ENCODE measurements at regions not wholly inside any gene's neighbourhood (a gene's known extent, or its start where the extent isn't known, plus 50 kb on each side); places are given as distances from the start of the nearest gene placed in this dataset.
A peak's percentile ranks its signal among the peaks of the same experiment; 100 is the strongest.

GRCh38 chr5:107248066-107248695 is 422.6 kb downstream of the EFNA5 start:
- peak; percentile 32 for TF ChIP-seq CTCF (IDR thresholded peaks at IDR 0.05; ENCODE audit: control extremely low read depth, extremely low read depth)
- Histone ChIP-seq H3K9ac (ENCODE audit: insufficient read depth in 1 of 2, low read length in 2 of 2) (no peak overlapping the region), H3K4me3 (no peak overlapping the region), H3K27ac (ENCODE audit: low read depth in 1 of 2, low read length in 1 of 2) (no peak overlapping the region), H3K27me3 (ENCODE audit: control insufficient read depth in 3 of 3, insufficient read depth in 3 of 3, low read length in 2 of 3) (no peaks in the 10 kb centered on the region), H3K36me3 (ENCODE audit: control insufficient read depth in 4 of 4, insufficient read depth in 4 of 4, low read length in 4 of 4) (no peaks in the 10 kb centered on the region), H3K4me1 (ENCODE audit: control insufficient read depth in 5 of 5, insufficient read depth in 5 of 5, low read length in 5 of 5) (peaks cover 0 to 5% (median 3%) of the 10 kb centered on the region in 5 donors), H3K9me3 (ENCODE audit: control insufficient read depth in 4 of 4, insufficient read depth in 3 of 4, low read length in 3 of 4) (no peaks in the 10 kb centered on the region)
- peak in 2 of 3 donors; percentile 22 to 44 for DNase-seq
- WGBS, 2 donors: 51 to 55% methylated on average over 10 of the region's 10 CpGs
- peak; percentile 69 for ATAC-seq (ENCODE audit: insufficient read depth, low FRiP score)

- ATAC-seq (ENCODE audit: insufficient read depth, low FRiP score): no peak
- H3K27me3 ChIP-seq (ENCODE audit: control insufficient read depth in 3 of 3, insufficient read depth in 3 of 3, low read length in 2 of 3): no peaks in the 10 kb centered on the region
- no peak for TF ChIP-seq CTCF (IDR thresholded peaks at IDR 0.05; ENCODE audit: control extremely low read depth, extremely low read depth)
- no peaks in the 10 kb centered on the region for H3K9me3 ChIP-seq (ENCODE audit: control insufficient read depth in 4 of 4, insufficient read depth in 3 of 4, low read length in 3 of 4)
- no peak overlapping the region for H3K27ac ChIP-seq (ENCODE audit: low read depth in 1 of 2, low read length in 1 of 2)
- no peaks in the 10 kb centered on the region for H3K36me3 ChIP-seq (ENCODE audit: control insufficient read depth in 4 of 4, insufficient read depth in 4 of 4, low read length in 4 of 4)
- no peak for DNase-seq
- H3K4me3 ChIP-seq: no peak overlapping the region
- 92% methylated on average over 2 of the region's 2 CpGs for WGBS, 2 donors
- H3K4me1 ChIP-seq (ENCODE audit: control insufficient read depth in 5 of 5, insufficient read depth in 5 of 5, low read length in 5 of 5): peaks cover 0 to 5% (median 3%) of the 10 kb centered on the region in 5 donors
- H3K9ac ChIP-seq (ENCODE audit: insufficient read depth in 1 of 2, low read length in 2 of 2): no peak overlapping the region
Observed at GRCh38 chr5:107247427-107247826, 423.3 kb downstream of the EFNA5 start.

- no peaks in the 10 kb centered on the region for H3K9me3 ChIP-seq (ENCODE audit: control insufficient read depth in 4 of 4, insufficient read depth in 3 of 4, low read length in 3 of 4)
- TF ChIP-seq CTCF (IDR thresholded peaks at IDR 0.05; ENCODE audit: control extremely low read depth, extremely low read depth): no peak
- H3K4me1 ChIP-seq (ENCODE audit: control insufficient read depth in 5 of 5, insufficient read depth in 5 of 5, low read length in 5 of 5): no peaks in the 10 kb centered on the region
- no peak overlapping the region for H3K27ac ChIP-seq (ENCODE audit: low read depth in 1 of 2, low read length in 1 of 2)
- H3K4me3 ChIP-seq: no peak overlapping the region
- DNase-seq (no peak), ATAC-seq (ENCODE audit: insufficient read depth, low FRiP score) (no peak)
- no peaks in the 10 kb centered on the region for H3K36me3 ChIP-seq (ENCODE audit: control insufficient read depth in 4 of 4, insufficient read depth in 4 of 4, low read length in 4 of 4)
- no peaks in the 10 kb centered on the region for H3K27me3 ChIP-seq (ENCODE audit: control insufficient read depth in 3 of 3, insufficient read depth in 3 of 3, low read length in 2 of 3)
- no peak overlapping the region for H3K9ac ChIP-seq (ENCODE audit: insufficient read depth in 1 of 2, low read length in 2 of 2)
- WGBS, 2 donors: 80 to 91% methylated on average over 3 of the region's 3 CpGs
Observed at GRCh38 chr5:107243220-107243579, 427.5 kb downstream of the EFNA5 start.
